Non-pigmented ciliary epithelial cell (primary cell): ENCODE measurements at regions not wholly inside any gene's neighbourhood (a gene's known extent, or its start where the extent isn't known, plus 50 kb on each side); places are given as distances from the start of the nearest gene placed in this dataset.

Experiments used
- DNase-seq: peaks from one replicate; pipeline ENCODE4 v3.0.0-alpha.2; 2010; ENCODE audit warnings: low read depth

DNA sequence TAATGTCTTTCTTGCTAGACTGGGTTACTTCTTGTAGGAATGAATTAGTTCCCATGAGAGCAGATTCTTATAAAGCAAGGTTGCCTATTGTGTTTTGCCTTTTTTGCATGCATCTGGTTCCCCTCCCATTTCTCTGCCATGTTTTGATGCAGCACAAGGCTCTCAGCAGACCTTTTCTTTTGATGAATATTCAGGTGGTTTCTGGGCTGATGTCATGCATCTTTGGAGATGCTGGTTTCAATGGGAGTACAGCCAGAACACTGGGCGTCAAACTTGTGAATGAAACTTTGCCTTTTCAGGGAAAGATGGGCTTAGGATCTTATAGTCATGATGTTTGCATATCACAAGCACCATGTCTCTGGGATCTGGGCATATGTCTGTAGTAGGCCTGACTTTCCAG, 111.7 kb upstream of the CCL2 start:
- no peak for DNase-seq

DNA sequence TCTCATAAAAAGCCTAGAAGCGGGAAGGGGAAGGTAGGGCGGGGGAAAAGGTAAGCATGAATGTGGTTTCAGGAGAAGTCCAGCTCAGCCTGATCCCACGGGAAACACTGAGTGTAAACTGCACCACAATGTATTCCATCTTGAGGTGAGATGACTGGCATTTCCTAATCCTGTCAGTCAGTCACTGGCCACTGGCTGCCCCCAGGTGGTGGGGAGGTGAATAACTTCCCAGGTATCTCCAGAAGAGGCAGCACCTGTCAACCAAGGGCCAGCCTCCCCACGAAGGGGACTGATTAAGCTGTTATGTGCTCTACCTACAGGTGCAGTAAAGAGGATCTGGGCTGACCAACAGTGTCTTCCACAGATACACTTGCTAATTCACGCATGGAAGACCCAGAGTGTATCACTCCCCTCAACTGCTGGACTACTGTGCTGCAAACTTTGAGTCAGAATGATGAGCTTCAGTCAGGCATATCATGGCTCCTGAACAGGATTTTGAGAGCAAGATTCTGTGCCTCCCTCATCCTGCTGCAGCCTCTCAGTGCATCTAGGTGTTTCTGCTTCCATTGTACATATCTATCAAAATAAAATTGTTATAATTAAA, 108.5 kb upstream of the CCL2 start:
- no peak for DNase-seq

DNA sequence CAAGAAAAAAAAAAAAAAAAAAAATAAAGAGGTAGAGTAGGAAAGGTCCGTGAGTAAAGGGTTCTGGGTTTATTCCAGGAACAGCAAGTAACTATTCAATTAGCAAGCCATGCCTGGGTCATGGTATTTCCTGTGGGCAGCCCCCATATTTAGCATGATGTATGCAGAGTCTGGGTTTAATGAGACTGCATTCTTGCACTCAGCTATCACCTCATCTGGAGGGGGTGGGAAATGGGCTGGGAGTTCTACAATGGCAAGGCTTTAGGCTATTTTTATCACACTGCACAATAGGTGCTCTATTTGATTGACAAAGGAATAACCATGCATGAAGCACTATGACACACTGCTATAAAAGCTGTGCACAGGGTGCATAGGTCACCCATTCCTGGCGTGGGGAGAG, 104.0 kb upstream of the CCL2 start:
- DNase-seq: no peak

- no peak for DNase-seq
Measured at GRCh38 chr17:34153991-34154390, 101.1 kb upstream of the CCL2 start.

DNA sequence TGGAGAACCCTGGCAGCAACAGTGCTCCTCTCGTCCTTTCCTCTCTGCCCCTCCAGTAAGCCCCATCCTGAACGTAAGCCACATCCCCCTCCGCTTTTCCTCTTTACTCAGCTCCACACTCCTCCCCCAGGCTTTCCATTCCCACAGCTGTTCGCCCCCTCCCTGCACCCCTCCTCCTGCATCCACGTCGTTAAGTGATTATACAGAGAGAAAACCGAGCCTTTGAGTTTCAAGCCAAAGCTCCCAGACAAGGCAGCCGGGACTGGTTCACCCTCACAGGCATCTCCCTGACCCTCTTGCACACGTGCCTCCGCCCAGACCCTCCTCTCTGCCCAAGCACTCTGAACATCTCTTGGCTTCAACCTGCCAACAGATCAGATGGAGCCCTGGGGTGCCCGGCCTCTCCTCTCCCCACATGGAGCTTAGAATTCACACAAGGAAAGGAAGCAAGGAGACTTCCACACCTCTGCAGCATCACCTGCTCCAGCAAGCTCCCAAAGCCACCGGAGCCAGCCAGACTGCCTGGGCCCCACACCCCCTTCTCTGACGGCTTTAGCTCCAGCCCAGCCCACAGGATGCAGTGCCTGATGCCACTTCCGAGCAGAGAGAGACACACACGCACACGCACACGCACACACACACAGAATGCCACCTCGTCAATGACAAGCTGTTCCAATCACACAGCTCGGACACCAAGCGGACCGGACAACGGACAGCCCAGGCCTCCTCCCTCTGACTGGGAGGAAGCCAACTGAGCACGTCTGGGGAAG, 99.9 kb upstream of the CCL2 start:
- DNase-seq: no peak

DNA sequence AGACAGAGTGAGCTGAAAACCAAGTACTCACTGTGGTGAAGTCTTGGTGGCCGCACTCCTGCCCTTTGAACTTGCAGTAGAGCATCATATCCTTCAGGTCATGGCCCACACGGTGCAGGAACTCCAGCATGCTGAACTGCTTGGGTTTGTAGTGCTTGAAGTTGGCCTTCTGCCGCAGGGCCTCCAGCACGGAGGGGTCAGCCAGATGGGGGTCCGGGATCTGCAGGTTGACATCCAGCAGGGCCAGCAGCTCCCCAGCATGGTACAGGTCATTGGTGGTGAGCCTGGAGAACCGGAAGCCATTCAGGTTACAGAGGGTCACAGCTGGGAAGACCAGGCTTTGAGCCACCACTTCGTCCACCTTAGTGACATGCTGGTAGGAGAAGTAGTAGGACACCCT, 99.1 kb upstream of the CCL2 start:
- DNase-seq: no peak

DNA sequence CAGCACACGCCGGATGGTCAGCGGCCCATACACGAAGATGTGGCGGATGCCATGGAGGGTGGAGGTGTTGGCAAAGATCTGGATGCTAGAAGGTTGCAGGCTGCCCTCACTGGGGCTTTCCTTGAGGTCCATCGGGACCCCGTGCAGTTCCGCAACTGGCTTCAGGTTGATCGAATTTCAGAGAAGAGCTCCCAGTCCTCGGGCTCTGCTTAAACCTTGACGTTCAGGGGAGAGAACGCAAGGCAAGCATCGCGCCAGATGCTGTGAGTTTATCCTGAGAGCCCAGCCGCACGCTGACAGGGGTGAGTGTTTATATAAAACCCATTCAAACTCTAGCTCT, 98.7 kb upstream of the CCL2 start:
- no peak for DNase-seq

- no peak for DNase-seq
Measured at GRCh38 chr17:34156741-34157589, 98.1 kb upstream of the CCL2 start.

DNA sequence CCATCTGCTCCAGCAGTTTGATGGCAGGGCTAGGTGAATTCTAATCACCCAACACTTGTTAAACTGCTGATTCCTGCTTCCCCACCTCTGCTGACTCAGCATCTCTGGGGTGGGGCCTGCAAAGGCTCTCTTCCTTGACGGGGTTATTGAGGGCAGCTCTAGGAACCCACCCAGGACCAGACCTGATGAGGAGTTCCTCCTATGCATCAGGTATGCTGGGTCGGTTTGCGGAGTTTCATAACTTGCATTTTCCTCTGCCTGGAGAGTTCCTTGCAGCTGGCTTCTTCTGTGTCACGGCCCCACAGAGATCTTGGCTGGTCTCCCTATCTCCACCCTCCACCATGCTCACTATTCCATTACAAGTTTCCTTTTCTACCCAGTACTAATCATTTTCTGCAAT, 93.4 kb upstream of the CCL2 start:
- no peak for DNase-seq

- no peak for DNase-seq
Measured at GRCh38 chr17:34163123-34163522, 92.0 kb upstream of the CCL2 start.

DNA sequence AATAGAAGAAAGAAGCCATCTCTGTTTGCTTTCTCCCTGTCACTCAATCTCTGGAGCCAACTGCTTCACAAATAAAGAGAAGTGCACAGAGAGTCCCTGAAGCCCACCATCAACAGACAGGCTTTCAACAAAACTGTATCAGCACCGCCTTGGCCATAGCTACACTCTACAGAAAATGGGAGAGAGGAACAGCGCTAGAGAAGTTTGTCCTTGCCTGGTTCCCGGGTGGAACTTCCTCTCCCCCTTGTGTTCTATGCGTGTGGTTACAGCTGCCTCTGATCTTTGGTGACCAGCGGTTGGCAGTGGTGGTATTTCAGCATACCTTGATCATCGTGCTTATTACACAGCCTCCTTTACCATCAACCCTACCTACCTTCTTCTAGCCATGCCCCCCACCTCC, 91.4 kb upstream of the CCL2 start:
- no peak for DNase-seq

GRCh38 chr17:34164837-34165236, 90.2 kb upstream of the CCL2 start:
- no peak for DNase-seq

DNA sequence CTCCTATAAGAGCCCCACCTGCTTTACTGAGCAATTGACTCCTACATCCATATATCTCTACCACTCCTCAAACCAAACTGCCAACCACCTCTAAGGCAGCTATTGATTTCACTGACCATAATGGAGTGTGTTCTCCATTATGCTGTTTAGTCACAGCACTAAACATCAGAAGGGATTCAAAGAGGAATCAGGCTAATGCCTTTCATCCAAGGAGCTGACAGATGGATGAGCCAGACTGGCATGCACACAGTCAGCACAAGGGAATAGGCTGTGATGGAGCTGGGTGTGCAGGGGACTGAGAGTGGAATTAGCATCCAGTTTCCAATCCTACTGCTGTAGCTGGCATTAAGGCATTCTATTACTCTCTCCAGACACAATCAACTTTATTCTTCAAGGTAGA, 88.7 kb upstream of the CCL2 start:
- DNase-seq: no peak

- no peak for DNase-seq
Measured at GRCh38 chr17:34167354-34167753, 87.7 kb upstream of the CCL2 start.

DNA sequence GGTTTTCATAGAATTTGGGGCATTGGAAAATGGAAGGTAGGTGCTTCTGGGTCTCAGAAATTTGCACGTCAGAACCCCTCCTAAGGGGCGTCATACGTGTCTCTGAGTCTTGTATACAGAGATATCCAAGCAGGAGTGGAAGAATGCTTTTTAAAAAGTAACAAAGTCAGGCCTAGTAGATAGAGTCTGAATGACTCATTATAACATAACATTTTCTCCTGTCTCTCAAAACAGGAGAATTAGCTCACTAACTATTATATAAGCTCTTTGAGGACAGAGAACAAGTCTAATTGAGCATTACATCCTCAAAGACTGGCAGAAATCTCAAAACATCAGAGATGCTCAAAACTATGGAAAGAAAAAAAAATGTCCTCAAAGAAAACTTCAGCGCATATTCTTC, 86.1 kb upstream of the CCL2 start:
- no peak for DNase-seq

DNA sequence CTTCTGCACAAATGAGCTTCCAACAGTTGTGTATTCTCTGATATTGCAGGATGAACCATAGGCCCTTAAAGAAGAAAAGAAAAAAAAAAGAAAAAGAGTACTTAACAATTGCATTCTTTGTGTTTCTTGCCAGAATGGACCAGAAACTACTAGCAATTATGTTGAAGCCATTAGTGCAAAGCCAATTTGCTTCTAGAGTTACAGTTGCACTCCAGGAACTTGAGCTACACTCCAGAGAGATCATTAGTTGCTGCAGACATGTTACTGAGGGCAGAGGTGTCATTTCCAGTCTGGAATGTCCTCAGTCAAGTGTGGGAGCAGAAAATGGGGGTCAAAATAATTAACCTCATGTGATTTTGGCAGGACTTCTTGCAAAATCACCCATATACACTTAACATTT, 85.6 kb upstream of the CCL2 start:
- no peak for DNase-seq

- DNase-seq: no peak
Measured at GRCh38 chr17:34171245-34171818, 83.8 kb upstream of the CCL2 start.

- no peak for DNase-seq
Measured at GRCh38 chr17:34172390-34172918, 82.6 kb upstream of the CCL2 start.

DNA sequence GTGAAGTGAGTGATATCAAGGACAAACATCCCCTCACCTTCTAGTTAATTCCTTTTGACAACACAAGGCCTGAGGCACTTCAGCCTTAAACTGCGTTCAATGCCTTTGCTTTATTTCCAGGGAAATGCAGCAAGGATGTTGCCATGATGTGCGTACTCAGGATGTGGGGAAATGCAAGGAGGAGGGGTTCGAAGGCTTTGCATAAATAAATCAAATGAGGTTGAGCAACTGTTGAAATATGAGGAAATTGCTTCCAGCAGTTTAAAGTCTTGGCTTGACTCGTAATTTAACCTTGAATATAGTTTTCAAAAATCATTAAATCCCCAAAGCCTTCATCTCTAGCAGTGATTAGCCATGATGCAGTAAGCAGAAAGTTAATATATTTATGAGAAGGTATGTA, 81.8 kb upstream of the CCL2 start:
- DNase-seq: no peak

DNA sequence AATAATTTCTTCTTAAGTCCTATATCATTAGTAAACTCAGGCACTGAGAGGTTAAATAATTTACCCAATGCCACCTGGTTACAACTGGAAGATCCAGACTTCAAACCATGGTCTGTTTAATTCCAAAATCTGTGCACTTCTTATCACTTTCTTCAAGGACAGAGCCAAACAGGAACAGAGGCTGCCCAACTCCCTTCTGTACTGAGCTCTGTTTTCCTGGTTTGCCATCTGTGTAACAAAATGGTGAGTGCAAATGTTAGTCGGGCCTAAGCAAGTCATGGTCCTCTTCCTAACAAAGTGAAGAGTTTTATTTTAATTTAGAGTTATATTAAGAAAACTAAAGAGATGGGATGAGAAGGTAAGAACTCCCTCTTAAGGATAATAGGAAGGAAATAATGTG, 80.6 kb upstream of the CCL2 start:
- no peak for DNase-seq

DNA sequence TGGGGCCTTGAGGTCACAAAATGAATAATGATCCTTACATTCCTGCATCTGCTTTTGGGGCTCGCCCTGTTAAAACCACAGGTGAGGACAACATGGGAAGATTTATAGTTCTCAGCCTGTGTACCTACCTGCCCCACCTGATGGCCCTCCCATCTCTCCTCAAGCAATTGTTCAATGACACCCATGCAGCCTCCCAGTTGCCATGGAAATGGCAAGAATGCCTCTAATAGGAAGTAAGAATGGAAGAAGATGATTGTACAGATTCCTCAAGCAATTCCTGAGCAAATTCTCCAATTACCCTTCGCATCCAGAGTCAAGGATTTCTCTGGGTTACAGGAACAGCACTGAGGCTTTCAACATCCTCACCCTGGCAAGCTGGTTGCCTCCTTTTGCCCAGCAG, 78.6 kb upstream of the CCL2 start:
- DNase-seq: no peak

GRCh38 chr17:34177642-34178041, 77.4 kb upstream of the CCL2 start:
- no peak for DNase-seq

DNA sequence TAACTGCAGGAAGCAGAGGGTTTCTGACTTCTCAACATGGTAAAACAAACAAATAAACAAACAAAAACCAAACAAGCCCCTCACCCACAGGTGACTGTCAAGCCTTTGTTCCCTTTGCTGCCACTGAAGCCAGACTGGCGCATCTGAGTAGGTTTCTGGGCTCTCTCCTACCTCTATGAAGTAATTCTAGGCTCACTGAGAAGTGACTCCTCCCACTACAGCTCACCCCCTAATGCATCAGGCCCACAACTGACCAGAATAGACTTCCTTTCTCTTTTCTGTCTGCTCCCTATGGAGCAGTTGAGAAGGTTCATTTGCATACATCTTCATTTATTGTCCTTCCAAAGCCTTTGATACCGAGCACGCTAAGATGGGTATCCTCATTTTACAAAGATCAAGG, 77.0 kb upstream of the CCL2 start:
- DNase-seq: no peak
